Right lobe of liver (tissue), 4 donors: ENCODE measurements at regions not wholly inside any gene's neighbourhood (a gene's known extent, or its start where the extent isn't known, plus 50 kb on each side); places are given as distances from the start of the nearest gene placed in this dataset.

Experiments
- POLR2A ChIP-seq: fragments of 450-650 bp; IDR thresholded peaks from one replicate; pipeline ENCODE4 v1.6.1; 2017; ENCODE audit warnings: antibody characterized with exemption, mild to moderate bottlenecking
- TF ChIP-seq, protein P1 (sequence below), 4 donors: fragments of 200-600 bp in 3 of 4; fragments of 450-650 bp in 1 of 4; IDR thresholded peaks; one replicate each; pipeline versions ENCODE4 v1.5.1 to v1.8.0; 2016 to 2022; ENCODE audit warnings: antibody characterized with exemption in 4 of 4, mild to moderate bottlenecking in 2 of 4
- donor health status: DM: no; HTN: no; CAD: no.
- donor health status: DM: no; HTN: no; CAD: no.
- donor health status: DM: no; HTN: yes; CAD: no.

DNA sequence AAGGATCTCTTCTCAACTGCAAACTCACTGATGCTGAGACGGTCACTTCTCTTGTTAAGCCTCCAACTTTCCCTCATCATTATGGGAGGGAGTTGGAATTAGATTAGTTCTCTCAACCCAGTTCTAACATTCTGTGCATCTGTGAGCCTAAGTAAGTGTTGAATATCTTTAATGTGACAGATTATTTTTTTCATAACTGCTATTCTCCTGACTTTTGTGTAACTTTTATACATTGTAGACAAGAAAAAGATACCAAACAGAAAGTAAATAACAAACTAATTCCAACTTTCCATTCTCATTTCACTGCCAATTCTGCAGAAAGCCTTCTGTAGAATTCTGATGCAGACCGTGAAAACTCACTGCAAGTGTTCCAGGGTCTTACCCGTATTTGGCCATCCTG, 813.5 kb downstream of the TLE4 start:
- TF ChIP-seq, protein P1, sequence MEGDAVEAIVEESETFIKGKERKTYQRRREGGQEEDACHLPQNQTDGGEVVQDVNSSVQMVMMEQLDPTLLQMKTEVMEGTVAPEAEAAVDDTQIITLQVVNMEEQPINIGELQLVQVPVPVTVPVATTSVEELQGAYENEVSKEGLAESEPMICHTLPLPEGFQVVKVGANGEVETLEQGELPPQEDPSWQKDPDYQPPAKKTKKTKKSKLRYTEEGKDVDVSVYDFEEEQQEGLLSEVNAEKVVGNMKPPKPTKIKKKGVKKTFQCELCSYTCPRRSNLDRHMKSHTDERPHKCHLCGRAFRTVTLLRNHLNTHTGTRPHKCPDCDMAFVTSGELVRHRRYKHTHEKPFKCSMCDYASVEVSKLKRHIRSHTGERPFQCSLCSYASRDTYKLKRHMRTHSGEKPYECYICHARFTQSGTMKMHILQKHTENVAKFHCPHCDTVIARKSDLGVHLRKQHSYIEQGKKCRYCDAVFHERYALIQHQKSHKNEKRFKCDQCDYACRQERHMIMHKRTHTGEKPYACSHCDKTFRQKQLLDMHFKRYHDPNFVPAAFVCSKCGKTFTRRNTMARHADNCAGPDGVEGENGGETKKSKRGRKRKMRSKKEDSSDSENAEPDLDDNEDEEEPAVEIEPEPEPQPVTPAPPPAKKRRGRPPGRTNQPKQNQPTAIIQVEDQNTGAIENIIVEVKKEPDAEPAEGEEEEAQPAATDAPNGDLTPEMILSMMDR (IDR thresholded peaks at IDR 0.05), result no peak
- no peak for TF ChIP-seq POLR2A
